Fibroblast of peridontal ligament (primary cell): ENCODE measurements at regions not wholly inside any gene's neighbourhood (a gene's known extent, or its start where the extent isn't known, plus 50 kb on each side); places are given as distances from the start of the nearest gene placed in this dataset.
"Not testable (repeated sequence)": the region's sequence is repeated elsewhere in the genome, so short reads cannot be mapped to it uniquely, and the experiment has no call there.

Source experiments
- DNase-seq: peaks from one replicate; pipeline ENCODE4 v3.0.0-alpha.2; 2010; ENCODE audit errors: extremely low read depth

- DNase-seq, result no peak
These were observed 79.8 kb downstream of the ZNF92 start for GRCh38 chr7:65453341-65454030.

- no peak for DNase-seq
These were observed 80.8 kb downstream of the ZNF92 start for GRCh38 chr7:65454469-65454868.

- DNase-seq, result not testable (repeated sequence)
These were observed 81.4 kb downstream of the ZNF92 start for GRCh38 chr7:65455050-65455449.

GRCh38 chr7:65457705-65458104 lies 84.0 kb downstream of the ZNF92 start:
- DNase-seq, result no peak

- no peak for DNase-seq
These were observed 85.8 kb downstream of the ZNF92 start for GRCh38 chr7:65459438-65459837.

GRCh38 chr7:65462148-65462716 lies 88.6 kb downstream of the ZNF92 start:
- no peak for DNase-seq

GRCh38 chr7:65463184-65463583 lies 89.5 kb downstream of the ZNF92 start:
- DNase-seq, result no peak

GRCh38 chr7:65469919-65470558 lies 96.4 kb downstream of the ZNF92 start:
- DNase-seq, result not testable (repeated sequence)

- no peak for DNase-seq
These were observed 97.9 kb downstream of the ZNF92 start for GRCh38 chr7:65471587-65471986.

- DNase-seq, result no peak
These were observed 101.5 kb downstream of the ZNF92 start for GRCh38 chr7:65475040-65475726.

- no peak for DNase-seq
These were observed 102.2 kb downstream of the ZNF92 start for GRCh38 chr7:65475734-65476319.

- no peak for DNase-seq
These were observed 103.7 kb downstream of the ZNF92 start for GRCh38 chr7:65477326-65477725.

- DNase-seq, result no peak
These were observed 115.7 kb downstream of the ZNF92 start for GRCh38 chr7:65489260-65489767.

- DNase-seq, result not testable (repeated sequence)
These were observed 123.0 kb downstream of the ZNF92 start for GRCh38 chr7:65496697-65497096.

GRCh38 chr7:65503434-65504152 lies 129.9 kb downstream of the ZNF92 start:
- DNase-seq, result no peak

- DNase-seq, result not testable (repeated sequence)
These were observed 131.1 kb downstream of the ZNF92 start for GRCh38 chr7:65504504-65505319.

GRCh38 chr7:65505320-65505633 lies 131.6 kb downstream of the ZNF92 start:
- DNase-seq, result not testable (repeated sequence)

- not testable (repeated sequence) for DNase-seq
These were observed 135.1 kb downstream of the ZNF92 start for GRCh38 chr7:65508581-65509367.

GRCh38 chr7:65509368-65510186 lies 135.9 kb downstream of the ZNF92 start:
- no peak for DNase-seq
